ENCODE measurements at regions not wholly inside any gene's neighbourhood (a gene's known extent, or its start where the extent isn't known, plus 50 kb on each side); places are given as distances from the start of the nearest gene placed in this dataset.
"Not testable (repeated sequence)": the region's sequence is repeated elsewhere in the genome, so short reads cannot be mapped to it uniquely, and the experiment has no call there.

GRCh38 chr4:26183017-26183416 is 137.8 kb upstream of the RBPJ start:
- no peak overlapping the region for H3K27ac ChIP-seq
- DNase-seq (ENCODE audit: low read depth, low spot score): no peak

GRCh38 chr4:26185436-26185835 is 135.4 kb upstream of the RBPJ start:
- H3K9me3 ChIP-seq (ENCODE audit: low read depth, low read length): no peaks in the 10 kb centered on the region
- no peak overlapping the region for H3K4me3 ChIP-seq
- no peak overlapping the region for H3K27ac ChIP-seq
- H3K9ac ChIP-seq (ENCODE audit: insufficient read length): no peak overlapping the region
- TF ChIP-seq FOXP2 (optimal IDR thresholded peaks at IDR 0.05; ENCODE audit: control extremely low read depth, extremely low read length, insufficient read depth) (no peak), POLR2AphosphoS5 (IDR thresholded peaks at IDR 0.05; ENCODE audit: borderline replicate concordance, low read depth, low read length) (no peak), EZH2 (IDR thresholded peaks at IDR 0.05) (no peak)
- no peaks in the 10 kb centered on the region for H3K36me3 ChIP-seq (ENCODE audit: insufficient read depth, low read length)
- DNase-seq (ENCODE audit: low read depth, low spot score): no peak

More at GRCh38 chr4:26183017-26183416, 137.8 kb upstream of the RBPJ start:
- Histone ChIP-seq H3K36me3 (ENCODE audit: insufficient read depth, low read length) (no peaks in the 10 kb centered on the region), H3K4me3 (no peak overlapping the region), H3K9ac (ENCODE audit: insufficient read length) (no peak overlapping the region), H3K9me3 (ENCODE audit: low read depth, low read length) (no peaks in the 10 kb centered on the region)
- no peak for TF ChIP-seq FOXP2 (optimal IDR thresholded peaks at IDR 0.05; ENCODE audit: control extremely low read depth, extremely low read length, insufficient read depth)
- no peak for TF ChIP-seq POLR2AphosphoS5 (IDR thresholded peaks at IDR 0.05; ENCODE audit: borderline replicate concordance, low read depth, low read length)
- TF ChIP-seq EZH2 (IDR thresholded peaks at IDR 0.05): no peak

- no peak for TF ChIP-seq POLR2AphosphoS5 (IDR thresholded peaks at IDR 0.05; ENCODE audit: borderline replicate concordance, low read depth, low read length)
- no peak for TF ChIP-seq EZH2 (IDR thresholded peaks at IDR 0.05)
- no peak for TF ChIP-seq FOXP2 (optimal IDR thresholded peaks at IDR 0.05; ENCODE audit: control extremely low read depth, extremely low read length, insufficient read depth)
These were observed 129.5 kb upstream of the RBPJ start for GRCh38 chr4:26191353-26191752.

GRCh38 chr4:26192899-26193869 is 127.6 kb upstream of the RBPJ start:
- no peak overlapping the region for H3K9ac ChIP-seq (ENCODE audit: insufficient read length)
- no peak overlapping the region for H3K4me3 ChIP-seq
- DNase-seq (ENCODE audit: low read depth, low spot score): no peak
- H3K27ac ChIP-seq: no peak overlapping the region
- TF ChIP-seq FOXP2 (optimal IDR thresholded peaks at IDR 0.05; ENCODE audit: control extremely low read depth, extremely low read length, insufficient read depth) (no peak), EZH2 (IDR thresholded peaks at IDR 0.05) (no peak), POLR2AphosphoS5 (IDR thresholded peaks at IDR 0.05; ENCODE audit: borderline replicate concordance, low read depth, low read length) (no peak)
- H3K36me3 ChIP-seq (ENCODE audit: insufficient read depth, low read length): no peaks in the 10 kb centered on the region
- H3K9me3 ChIP-seq (ENCODE audit: low read depth, low read length): no peaks in the 10 kb centered on the region

More at GRCh38 chr4:26191353-26191752, 129.5 kb upstream of the RBPJ start:
- Histone ChIP-seq H3K36me3 (ENCODE audit: insufficient read depth, low read length) (no peaks in the 10 kb centered on the region), H3K9ac (ENCODE audit: insufficient read length) (no peak overlapping the region), H3K27ac (no peak overlapping the region), H3K4me3 (no peak overlapping the region), H3K9me3 (ENCODE audit: low read depth, low read length) (no peaks in the 10 kb centered on the region)
- no peak for DNase-seq (ENCODE audit: low read depth, low spot score)

GRCh38 chr4:26194764-26195163 is 126.0 kb upstream of the RBPJ start:
- DNase-seq (ENCODE audit: low read depth, low spot score): no peak
- no peaks in the 10 kb centered on the region for H3K9me3 ChIP-seq (ENCODE audit: low read depth, low read length)
- no peak overlapping the region for H3K4me3 ChIP-seq
- no peak for TF ChIP-seq POLR2AphosphoS5 (IDR thresholded peaks at IDR 0.05; ENCODE audit: borderline replicate concordance, low read depth, low read length)
- no peak for TF ChIP-seq FOXP2 (optimal IDR thresholded peaks at IDR 0.05; ENCODE audit: control extremely low read depth, extremely low read length, insufficient read depth)
- TF ChIP-seq EZH2 (IDR thresholded peaks at IDR 0.05): no peak
- no peak overlapping the region for H3K9ac ChIP-seq (ENCODE audit: insufficient read length)
- H3K27ac ChIP-seq: no peak overlapping the region
- no peaks in the 10 kb centered on the region for H3K36me3 ChIP-seq (ENCODE audit: insufficient read depth, low read length)

- Histone ChIP-seq H3K27ac (no peak overlapping the region), H3K9ac (ENCODE audit: insufficient read length) (no peak overlapping the region), H3K9me3 (ENCODE audit: low read depth, low read length) (no peaks in the 10 kb centered on the region), H3K4me3 (no peak overlapping the region), H3K36me3 (ENCODE audit: insufficient read depth, low read length) (no peaks in the 10 kb centered on the region)
- DNase-seq (ENCODE audit: low read depth, low spot score): no peak
- TF ChIP-seq FOXP2 (optimal IDR thresholded peaks at IDR 0.05; ENCODE audit: control extremely low read depth, extremely low read length, insufficient read depth) (no peak), EZH2 (IDR thresholded peaks at IDR 0.05) (no peak), POLR2AphosphoS5 (IDR thresholded peaks at IDR 0.05; ENCODE audit: borderline replicate concordance, low read depth, low read length) (no peak)
These were observed 124.2 kb upstream of the RBPJ start for GRCh38 chr4:26196567-26196966.

- TF ChIP-seq FOXP2 (optimal IDR thresholded peaks at IDR 0.05; ENCODE audit: control extremely low read depth, extremely low read length, insufficient read depth) (no peak), EZH2 (IDR thresholded peaks at IDR 0.05) (no peak), POLR2AphosphoS5 (IDR thresholded peaks at IDR 0.05; ENCODE audit: borderline replicate concordance, low read depth, low read length) (no peak)
These were observed 123.6 kb upstream of the RBPJ start for GRCh38 chr4:26197018-26197779.

GRCh38 chr4:26198931-26199330 is 121.9 kb upstream of the RBPJ start:
- H3K9ac ChIP-seq (ENCODE audit: insufficient read length); H3K27ac ChIP-seq; DNase-seq (ENCODE audit: low read depth, low spot score): not testable (repeated sequence)

More at GRCh38 chr4:26197018-26197779, 123.6 kb upstream of the RBPJ start:
- no peaks in the 10 kb centered on the region for H3K9me3 ChIP-seq (ENCODE audit: low read depth, low read length)
- DNase-seq (ENCODE audit: low read depth, low spot score): no peak
- H3K9ac ChIP-seq (ENCODE audit: insufficient read length): no peak overlapping the region
- no peak overlapping the region for H3K4me3 ChIP-seq
- no peaks in the 10 kb centered on the region for H3K36me3 ChIP-seq (ENCODE audit: insufficient read depth, low read length)
- H3K27ac ChIP-seq: no peak overlapping the region

More at GRCh38 chr4:26198931-26199330, 121.9 kb upstream of the RBPJ start:
- H3K36me3 ChIP-seq (ENCODE audit: insufficient read depth, low read length); H3K4me3 ChIP-seq; H3K9me3 ChIP-seq (ENCODE audit: low read depth, low read length): not testable (repeated sequence)
